ENCODE measurements at regions not wholly inside any gene's neighbourhood (a gene's known extent, or its start where the extent isn't known, plus 50 kb on each side); places are given as distances from the start of the nearest gene placed in this dataset.

DNA sequence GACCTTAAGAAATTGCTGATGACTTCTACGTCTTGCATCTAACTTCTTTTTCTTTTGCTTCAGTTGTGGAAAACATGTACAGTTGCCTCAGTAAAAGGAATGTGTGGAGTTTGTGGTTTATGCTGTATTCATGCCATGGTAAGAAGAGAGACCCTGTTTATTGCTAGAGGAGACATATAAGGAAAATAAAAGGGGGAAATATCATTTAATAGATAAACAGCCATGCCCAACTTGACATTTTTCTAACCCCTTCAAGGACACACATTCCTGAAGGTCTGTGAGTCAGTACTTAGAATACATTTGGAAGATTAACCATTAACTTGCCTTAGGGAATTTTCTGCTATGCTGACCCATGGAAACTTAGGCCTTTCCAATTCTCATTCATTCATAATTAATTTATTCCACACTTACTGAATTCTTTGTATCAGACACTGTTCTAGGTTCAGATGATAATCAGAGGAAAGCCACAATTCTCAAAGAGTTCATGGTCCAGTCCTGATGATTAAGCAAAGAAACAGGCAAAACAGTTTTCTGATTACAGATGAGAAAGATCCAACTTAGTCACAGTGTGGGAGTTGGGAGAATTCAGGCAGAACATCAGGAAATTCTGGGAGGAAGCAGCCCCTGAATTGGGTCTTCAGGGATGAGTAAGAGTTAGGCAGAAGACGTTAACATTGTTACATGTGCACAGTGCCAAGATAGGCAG is 329.8 kb upstream of the RASGRP1 start:
- ATAC-seq (peak; percentile 94), DNase-seq (ENCODE audit: low read depth in 1 of 2, low spot score in 1 of 2) (peak; percentile 19 to 75), FAIRE-seq (peak; percentile 72)
- Histone ChIP-seq H3K4me2 (peak overlapping the region; percentile 58), H3K27ac (peak overlapping the region; percentile 85 to 87), H3K4me1 (peaks cover 31% of the 10 kb centered on the region), H3K9me3 (peaks cover 19% of the 10 kb centered on the region; the same call in 1 of the 3 replicates), H3K4me3 (no peak overlapping the region)
- WGBS (ENCODE audit: missing lambda C conversion rate), result 2% methylated on average over 2 of the region's 2 CpGs
- ChIA-PET CTCF (interaction anchor here (0.7 to 1.6 kb wide), 3 partner anchors 24 to 686 kb away, joined by 3 to 4 read pairs (median 3); partner anchors contain the start of gene THBS1), POLR2A (no interaction called here)
- TF ChIP-seq, protein P1, sequence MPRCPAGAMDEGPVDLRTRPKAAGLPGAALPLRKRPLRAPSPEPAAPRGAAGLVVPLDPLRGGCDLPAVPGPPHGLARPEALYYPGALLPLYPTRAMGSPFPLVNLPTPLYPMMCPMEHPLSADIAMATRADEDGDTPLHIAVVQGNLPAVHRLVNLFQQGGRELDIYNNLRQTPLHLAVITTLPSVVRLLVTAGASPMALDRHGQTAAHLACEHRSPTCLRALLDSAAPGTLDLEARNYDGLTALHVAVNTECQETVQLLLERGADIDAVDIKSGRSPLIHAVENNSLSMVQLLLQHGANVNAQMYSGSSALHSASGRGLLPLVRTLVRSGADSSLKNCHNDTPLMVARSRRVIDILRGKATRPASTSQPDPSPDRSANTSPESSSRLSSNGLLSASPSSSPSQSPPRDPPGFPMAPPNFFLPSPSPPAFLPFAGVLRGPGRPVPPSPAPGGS (IDR thresholded peaks at IDR 0.05), result no peak
- TF ChIP-seq BHLHE40 (IDR thresholded peaks at IDR 0.05; ENCODE audit: low read depth, low read length) (no peak), MAFK (IDR thresholded peaks at IDR 0.05; ENCODE audit: partially characterized antibody) (peak; percentile 39), TP53 (CRISPR knock-in tag; IDR thresholded peaks at IDR 0.05) (no peak), HEYL (CRISPR knock-in tag; IDR thresholded peaks at IDR 0.05) (no peak), CEBPB (IDR thresholded peaks at IDR 0.05) (no peak), ZC3H11A (IDR thresholded peaks at IDR 0.05) (no peak), EHMT2 (IDR thresholded peaks at IDR 0.05; ENCODE audit: low read depth) (no peak), ZSCAN20 (CRISPR knock-in tag; IDR thresholded peaks at IDR 0.05) (no peak), HDAC2 (IDR thresholded peaks at IDR 0.05) (no peak), FOXS1 (CRISPR knock-in tag; IDR thresholded peaks at IDR 0.05) (no peak), NR3C1 (IDR thresholded peaks at IDR 0.05) (no peak), KDM5A (IDR thresholded peaks at IDR 0.05) (no peak), ZFP36 (IDR thresholded peaks at IDR 0.05; ENCODE audit: borderline replicate concordance, partially characterized antibody) (no peak), FOSB (CRISPR knock-in tag; IDR thresholded peaks at IDR 0.05) (no peak), HOXB5 (CRISPR knock-in tag; IDR thresholded peaks at IDR 0.05) (no peak), RNF2 (IDR thresholded peaks at IDR 0.05; ENCODE audit: borderline replicate concordance, low read depth) (no peak), RCOR1 (IDR thresholded peaks at IDR 0.05; ENCODE audit: low read depth, low read length) (no peak), SMC3 (IDR thresholded peaks at IDR 0.05) (peak; percentile 16; the same call in 2 of the 3 replicates), CBX2 (IDR thresholded peaks at IDR 0.05; ENCODE audit: borderline replicate concordance, low read depth) (no peak), MAX (IDR thresholded peaks at IDR 0.05) (peak; percentile 23; the same call in 1 of the 2 replicates), MAZ (IDR thresholded peaks at IDR 0.05; ENCODE audit: borderline replicate concordance, low read depth, low read length) (no peak), SREBF2 (IDR thresholded peaks at IDR 0.05) (no peak), CBX8 (IDR thresholded peaks at IDR 0.05) (no peak), USF2 (IDR thresholded peaks at IDR 0.05) (no peak), PBX3 (IDR thresholded peaks at IDR 0.05) (no peak), HOXB13 (CRISPR knock-in tag; IDR thresholded peaks at IDR 0.05; ENCODE audit: low read depth) (no peak), CHD2 (IDR thresholded peaks at IDR 0.05; ENCODE audit: low read length, partially characterized antibody) (no peak), ZNF302 (CRISPR knock-in tag; IDR thresholded peaks at IDR 0.05) (no peak), NPAS2 (CRISPR knock-in tag; IDR thresholded peaks at IDR 0.05; ENCODE audit: borderline replicate concordance) (no peak), CHD4 (IDR thresholded peaks at IDR 0.05; ENCODE audit: borderline replicate concordance) (no peak)
- TF ChIP-seq, protein P2, sequence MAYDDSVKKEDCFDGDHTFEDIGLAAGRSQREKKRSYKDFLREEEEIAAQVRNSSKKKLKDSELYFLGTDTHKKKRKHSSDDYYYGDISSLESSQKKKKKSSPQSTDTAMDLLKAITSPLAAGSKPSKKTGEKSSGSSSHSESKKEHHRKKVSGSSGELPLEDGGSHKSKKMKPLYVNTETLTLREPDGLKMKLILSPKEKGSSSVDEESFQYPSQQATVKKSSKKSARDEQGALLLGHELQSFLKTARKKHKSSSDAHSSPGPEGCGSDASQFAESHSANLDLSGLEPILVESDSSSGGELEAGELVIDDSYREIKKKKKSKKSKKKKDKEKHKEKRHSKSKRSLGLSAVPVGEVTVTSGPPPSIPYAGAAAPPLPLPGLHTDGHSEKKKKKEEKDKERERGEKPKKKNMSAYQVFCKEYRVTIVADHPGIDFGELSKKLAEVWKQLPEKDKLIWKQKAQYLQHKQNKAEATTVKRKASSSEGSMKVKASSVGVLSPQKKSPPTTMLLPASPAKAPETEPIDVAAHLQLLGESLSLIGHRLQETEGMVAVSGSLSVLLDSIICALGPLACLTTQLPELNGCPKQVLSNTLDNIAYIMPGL (CRISPR knock-in tag; IDR thresholded peaks at IDR 0.05; ENCODE audit: borderline replicate concordance), result no peak
- TF ChIP-seq, protein P3, sequence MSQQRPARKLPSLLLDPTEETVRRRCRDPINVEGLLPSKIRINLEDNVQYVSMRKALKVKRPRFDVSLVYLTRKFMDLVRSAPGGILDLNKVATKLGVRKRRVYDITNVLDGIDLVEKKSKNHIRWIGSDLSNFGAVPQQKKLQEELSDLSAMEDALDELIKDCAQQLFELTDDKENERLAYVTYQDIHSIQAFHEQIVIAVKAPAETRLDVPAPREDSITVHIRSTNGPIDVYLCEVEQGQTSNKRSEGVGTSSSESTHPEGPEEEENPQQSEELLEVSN (IDR thresholded peaks at IDR 0.05; ENCODE audit: borderline replicate concordance, low read depth), result no peak
- TF ChIP-seq, protein P4, sequence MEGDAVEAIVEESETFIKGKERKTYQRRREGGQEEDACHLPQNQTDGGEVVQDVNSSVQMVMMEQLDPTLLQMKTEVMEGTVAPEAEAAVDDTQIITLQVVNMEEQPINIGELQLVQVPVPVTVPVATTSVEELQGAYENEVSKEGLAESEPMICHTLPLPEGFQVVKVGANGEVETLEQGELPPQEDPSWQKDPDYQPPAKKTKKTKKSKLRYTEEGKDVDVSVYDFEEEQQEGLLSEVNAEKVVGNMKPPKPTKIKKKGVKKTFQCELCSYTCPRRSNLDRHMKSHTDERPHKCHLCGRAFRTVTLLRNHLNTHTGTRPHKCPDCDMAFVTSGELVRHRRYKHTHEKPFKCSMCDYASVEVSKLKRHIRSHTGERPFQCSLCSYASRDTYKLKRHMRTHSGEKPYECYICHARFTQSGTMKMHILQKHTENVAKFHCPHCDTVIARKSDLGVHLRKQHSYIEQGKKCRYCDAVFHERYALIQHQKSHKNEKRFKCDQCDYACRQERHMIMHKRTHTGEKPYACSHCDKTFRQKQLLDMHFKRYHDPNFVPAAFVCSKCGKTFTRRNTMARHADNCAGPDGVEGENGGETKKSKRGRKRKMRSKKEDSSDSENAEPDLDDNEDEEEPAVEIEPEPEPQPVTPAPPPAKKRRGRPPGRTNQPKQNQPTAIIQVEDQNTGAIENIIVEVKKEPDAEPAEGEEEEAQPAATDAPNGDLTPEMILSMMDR (IDR thresholded peaks at IDR 0.05), result no peak

All from A549 (cell line).